ENCODE measurements at regions not wholly inside any gene's neighbourhood (a gene's known extent, or its start where the extent isn't known, plus 50 kb on each side); places are given as distances from the start of the nearest gene placed in this dataset.

- no peak for TF ChIP-seq CTCF (IDR thresholded peaks at IDR 0.05; ENCODE audit: control extremely low read depth in 1 of 3, insufficient read depth in 1 of 3, low read depth in 1 of 3, low read length in 3 of 3)
- no peak for TF ChIP-seq SP1 (IDR thresholded peaks at IDR 0.05; ENCODE audit: low read depth, low read length)
- TF ChIP-seq MAX (IDR thresholded peaks at IDR 0.05) = no peak
- TF ChIP-seq RAD21 (IDR thresholded peaks at IDR 0.05 in 1 of 2, conservative IDR thresholded peaks at IDR 0.05 in 1 of 2; ENCODE audit: low read depth in 2 of 2, low read length in 2 of 2) = no peak
- TF ChIP-seq FOSL1 (IDR thresholded peaks at IDR 0.05; ENCODE audit: insufficient read depth, low read depth, low read length) = no peak
- no peak for TF ChIP-seq EP300 (IDR thresholded peaks at IDR 0.05; ENCODE audit: borderline replicate concordance in 1 of 2, low read depth in 2 of 2, low read length in 2 of 2)
- no peak for TF ChIP-seq TAF1 (IDR thresholded peaks at IDR 0.05; ENCODE audit: low read depth, low read length)
- TF ChIP-seq BACH1 (IDR thresholded peaks at IDR 0.05; ENCODE audit: low read length) = no peak
- TF ChIP-seq, protein P1, sequence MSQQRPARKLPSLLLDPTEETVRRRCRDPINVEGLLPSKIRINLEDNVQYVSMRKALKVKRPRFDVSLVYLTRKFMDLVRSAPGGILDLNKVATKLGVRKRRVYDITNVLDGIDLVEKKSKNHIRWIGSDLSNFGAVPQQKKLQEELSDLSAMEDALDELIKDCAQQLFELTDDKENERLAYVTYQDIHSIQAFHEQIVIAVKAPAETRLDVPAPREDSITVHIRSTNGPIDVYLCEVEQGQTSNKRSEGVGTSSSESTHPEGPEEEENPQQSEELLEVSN (IDR thresholded peaks at IDR 0.05) = no peak
- TF ChIP-seq RNF2 (IDR thresholded peaks at IDR 0.05; ENCODE audit: borderline replicate concordance, low read depth, low read length, missing control alignments, poor library complexity, severe bottlenecking) = no peak
These were observed 2149.4 kb upstream of the ACO1 start for GRCh38 chr9:30235068-30235467.
